Renal pelvis (tissue), 1 donor: ENCODE measurements at regions not wholly inside any gene's neighbourhood (a gene's known extent, or its start where the extent isn't known, plus 50 kb on each side); places are given as distances from the start of the nearest gene placed in this dataset.
"Not testable (repeated sequence)": the region's sequence is repeated elsewhere in the genome, so short reads cannot be mapped to it uniquely, and the experiment has no call there.

ENCODE experiments used
- DNase-seq: peaks from one replicate; pipeline ENCODE4 v3.0.0-alpha.2; 2013

DNA sequence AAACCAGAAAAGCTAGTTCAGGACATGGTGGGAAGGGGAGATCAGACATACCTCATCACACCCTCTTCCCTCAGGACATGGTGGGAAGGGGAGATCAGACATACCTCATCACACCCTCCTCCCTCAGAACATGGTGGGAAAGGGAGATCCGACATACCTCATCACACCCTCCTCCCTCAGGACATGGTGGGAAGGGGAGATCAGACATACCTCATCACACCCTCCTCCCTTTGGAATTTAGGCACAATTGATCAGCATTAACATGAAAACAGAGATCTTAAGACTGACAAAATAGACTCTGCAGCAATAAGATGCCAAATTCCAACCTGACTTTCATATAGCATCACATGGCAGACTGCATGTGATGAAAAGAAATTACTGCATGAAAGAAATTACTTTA is 412.7 kb upstream of the ZNF717 start:
- no peak for DNase-seq

DNA sequence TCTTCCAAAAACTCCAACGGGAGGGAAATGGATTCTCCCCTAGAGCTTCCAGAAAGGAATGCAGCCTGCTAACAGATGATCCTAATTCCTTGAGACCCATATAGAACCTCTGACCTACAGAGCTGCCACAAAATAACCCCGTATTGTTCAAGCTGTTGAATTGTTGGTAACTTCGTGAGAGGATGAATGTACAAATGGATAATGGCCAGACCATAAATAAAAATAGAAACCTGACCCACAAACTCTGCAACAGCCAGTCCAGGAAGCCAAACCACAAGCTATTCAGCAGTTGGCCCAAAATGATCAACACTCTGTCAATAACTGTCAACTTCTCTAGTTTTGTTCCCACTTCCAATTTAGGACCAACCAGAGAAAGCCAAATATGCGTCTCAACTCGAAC is 414.0 kb upstream of the ZNF717 start:
- DNase-seq = no peak

DNA sequence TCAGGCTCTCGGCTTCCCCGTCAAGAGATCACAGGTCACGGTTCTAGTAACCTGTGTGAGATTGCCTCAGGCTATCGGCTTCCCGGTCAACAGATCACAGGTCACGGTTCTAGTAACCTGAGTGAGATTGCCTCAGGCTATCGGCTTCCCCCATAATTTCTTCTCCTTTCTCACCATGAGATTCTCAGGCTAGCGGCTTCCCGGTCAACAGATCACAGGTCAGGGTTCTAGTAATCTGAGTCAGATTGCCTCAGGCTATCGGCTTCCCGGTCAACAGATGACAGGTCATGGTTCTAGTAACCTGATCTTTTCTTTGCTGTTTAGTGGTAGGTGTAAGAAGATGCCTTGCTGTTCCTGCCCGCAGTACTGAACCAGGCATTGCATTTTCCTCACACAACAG is 418.2 kb upstream of the ZNF717 start:
- no peak for DNase-seq

DNA sequence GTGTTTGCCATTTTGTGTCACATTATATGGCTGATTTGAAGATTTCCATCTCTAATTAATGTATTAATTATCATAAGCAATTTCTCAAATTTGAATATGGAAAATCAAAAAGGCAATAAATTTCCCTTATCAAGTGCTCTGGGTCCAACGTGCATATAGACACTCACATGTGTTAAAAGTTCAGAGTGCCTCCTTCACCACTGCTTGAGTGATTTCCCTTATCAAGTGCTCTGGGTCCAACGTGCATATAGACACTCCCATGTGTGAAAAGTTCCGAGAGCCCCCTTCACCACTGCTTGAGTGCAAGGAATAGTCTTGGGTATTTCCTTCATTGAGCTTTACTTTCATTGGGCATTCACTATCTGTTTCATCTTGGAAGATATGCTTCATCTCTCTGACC is 421.0 kb upstream of the ZNF717 start:
- no peak for DNase-seq

DNA sequence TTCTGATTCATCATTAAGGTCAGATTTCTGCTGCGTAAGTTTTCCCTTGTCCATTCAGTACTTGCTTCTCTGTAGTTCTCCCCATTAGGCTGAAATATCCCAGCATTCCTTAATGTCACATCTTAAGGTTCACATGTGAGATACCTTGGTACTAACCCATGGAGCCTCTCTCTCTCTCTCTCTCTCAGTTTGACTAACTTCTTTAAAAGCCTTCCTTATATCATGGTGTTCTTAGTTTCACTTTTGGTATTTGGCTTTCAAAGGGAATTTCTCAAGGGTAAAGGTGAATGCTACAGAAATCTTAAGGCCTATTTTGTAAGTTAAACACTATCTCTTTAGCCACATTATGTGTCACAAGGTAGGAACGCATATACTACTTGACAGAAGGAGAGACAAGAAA is 427.3 kb upstream of the ZNF717 start:
- DNase-seq = no peak

DNA sequence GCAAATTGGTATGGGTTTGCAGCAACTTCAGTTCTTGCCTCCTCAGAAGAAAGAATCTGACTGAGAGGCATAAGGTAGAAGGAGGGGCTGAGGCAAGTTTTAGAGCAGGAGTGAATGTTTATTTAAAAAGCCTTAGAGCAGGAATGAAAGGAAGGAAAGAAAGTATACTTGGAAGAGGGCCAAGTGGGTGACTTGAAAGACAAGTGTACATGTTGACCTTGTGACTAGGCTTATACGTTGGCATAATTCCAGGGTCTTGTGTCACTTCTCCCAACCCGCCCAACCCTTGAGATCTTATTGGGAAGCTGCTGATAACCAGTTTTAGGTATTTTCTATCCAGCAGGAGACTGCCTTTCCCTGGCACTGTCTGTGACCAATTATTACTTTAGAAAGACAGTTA is 436.9 kb upstream of the ZNF717 start:
- no peak for DNase-seq

DNA sequence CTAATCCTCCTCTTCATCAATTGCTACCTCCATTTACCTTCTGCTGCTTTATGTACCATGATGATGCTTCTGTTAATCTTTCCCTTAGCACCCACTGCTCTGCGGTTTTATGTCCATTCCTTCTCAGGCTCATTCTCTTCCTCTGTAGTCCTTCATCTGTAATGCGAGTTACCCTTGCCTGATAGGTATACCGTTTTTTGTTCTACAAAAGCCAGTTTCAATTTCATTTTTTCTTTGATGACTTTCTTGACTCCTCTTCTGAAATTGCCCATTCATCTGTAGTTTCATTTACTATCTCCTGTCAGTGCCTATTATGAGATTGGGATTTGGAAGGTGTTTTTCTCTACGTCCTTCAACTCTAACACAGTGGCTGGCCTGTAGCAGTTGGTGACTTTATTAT is 445.9 kb upstream of the ZNF717 start:
- no peak for DNase-seq

DNA sequence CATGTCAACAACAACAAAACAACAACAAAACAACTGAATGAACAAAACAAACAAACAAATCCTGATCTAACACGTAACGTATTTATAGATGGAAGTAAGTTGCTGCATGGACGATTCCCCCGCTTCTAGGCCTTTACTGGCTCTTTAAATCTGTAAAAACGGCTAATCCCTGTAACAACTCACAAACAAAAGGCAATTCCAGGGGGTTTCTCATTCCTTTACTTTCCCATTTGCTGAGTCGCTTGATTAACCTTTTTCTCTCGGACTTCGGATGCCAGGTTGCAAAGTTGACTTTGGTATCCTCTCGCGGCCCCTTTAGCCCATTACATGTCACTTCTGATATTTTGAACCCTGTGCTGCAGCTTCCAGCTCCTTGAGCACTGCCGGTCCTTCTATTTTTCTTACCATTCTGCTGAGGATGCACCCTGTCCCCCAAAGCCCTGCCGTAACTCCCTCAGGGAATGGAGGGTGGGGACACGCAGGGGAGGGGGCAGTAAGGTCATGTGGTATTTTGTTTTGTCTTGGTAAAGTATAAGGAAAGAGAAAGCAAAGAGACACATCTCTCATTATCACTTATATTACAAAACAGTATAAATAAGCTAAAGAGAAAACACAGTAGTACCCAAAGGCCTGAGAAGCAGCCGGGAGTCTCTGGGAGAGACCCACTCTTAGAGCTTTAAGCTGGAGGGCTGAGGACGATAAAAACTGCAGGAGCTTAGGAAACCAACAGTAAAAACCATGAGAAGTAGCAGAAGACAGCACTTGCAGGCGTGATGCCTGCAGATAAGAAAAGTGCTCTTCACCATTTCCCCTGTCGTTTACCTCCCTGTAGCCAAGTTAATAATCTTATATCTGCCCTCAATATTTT is 457.8 kb upstream of the ZNF717 start:
- no peak for DNase-seq

DNA sequence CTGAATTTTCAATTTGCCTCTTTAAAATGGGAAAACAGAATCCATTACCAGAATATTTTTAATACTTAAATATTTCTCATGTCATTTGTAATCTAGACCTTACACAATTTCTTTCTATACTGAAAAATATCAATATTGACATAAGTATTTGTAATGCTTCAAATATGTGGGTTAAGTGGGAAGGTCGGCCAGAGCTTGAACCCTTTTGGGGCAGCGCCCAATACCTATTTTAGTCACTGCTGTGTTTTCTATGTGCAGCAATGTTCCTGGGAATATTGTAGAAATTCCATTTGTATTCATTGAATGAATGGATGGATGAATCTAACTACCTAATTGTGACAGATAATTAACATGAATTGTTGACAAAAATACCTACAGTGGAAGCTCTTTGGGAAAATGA is 459.7 kb upstream of the ZNF717 start:
- no peak for DNase-seq

DNA sequence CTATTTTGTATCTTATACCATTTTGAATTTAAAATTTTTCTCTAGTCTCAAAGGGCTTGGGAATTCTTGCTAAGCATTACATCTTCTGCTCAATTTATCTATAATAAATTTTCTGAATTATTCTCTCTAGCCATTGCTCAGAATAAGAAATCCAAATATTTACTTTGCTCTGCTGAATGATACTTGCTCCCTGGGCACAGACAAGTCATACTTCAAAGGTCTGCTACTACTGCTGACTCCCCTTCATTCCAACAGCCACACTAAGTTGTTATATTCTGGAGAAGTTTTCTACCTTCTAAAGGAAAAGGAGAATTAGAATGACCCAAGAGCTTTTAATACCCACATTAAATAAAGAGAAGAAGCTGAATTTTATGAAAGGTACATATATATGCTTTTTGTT is 460.3 kb upstream of the ZNF717 start:
- no peak for DNase-seq

DNA sequence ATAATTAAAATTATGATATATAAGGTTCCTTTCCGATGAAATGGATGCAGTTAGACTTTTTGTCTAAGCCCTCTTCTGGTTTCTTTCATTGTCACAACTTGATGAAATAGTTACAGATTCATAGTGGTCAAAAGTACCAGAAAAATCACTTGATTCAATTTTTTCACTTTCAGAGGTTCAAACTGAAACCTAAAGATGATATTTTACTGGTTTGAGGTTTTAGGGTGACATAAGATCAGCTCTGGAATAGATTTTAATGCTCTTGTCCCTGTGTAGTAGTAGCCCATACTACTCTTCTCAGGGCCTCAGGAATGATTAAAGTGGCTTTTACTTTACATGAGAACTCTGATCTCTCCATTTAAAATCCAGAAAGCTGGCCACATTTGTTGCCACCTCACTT is 479.1 kb upstream of the ZNF717 start:
- no peak for DNase-seq

DNA sequence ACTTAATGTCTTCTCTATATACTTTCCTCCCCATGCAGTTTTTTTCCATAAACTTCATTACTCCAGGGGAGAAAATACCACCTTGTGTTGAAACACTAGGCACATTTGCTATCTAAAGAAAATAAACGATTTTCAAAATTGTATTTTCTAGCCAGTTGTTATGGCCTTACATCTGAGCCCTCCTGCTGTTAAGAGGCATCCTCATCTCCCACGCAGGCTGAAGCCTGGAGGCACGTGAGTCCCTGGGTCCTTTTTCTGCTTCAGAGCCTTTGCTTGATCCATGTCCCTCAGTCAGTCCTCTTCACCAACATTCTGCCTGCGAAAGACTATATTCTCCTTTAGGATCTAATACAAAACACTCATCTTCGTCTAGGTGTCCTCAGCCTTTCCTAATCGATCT is 479.6 kb upstream of the ZNF717 start:
- no peak for DNase-seq

DNA sequence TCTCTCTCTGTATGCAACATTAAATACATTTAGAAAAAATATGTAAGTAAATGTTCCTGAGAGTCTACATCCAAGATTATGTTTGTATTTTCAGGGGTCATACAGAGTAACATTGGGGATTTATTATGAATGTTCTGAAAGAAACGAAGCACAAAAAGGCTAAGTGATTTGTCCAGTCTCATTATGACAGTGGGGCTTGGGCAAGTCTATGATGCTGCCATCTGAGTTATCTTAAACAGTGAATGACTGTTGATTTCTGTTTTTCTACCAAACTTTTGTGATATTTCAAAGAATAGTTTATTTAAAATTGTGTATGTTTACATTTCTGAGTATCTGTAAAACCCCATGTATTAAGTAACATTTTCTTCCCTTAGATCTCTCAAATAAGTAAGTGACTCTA is 481.2 kb upstream of the ZNF717 start:
- DNase-seq = no peak

DNA sequence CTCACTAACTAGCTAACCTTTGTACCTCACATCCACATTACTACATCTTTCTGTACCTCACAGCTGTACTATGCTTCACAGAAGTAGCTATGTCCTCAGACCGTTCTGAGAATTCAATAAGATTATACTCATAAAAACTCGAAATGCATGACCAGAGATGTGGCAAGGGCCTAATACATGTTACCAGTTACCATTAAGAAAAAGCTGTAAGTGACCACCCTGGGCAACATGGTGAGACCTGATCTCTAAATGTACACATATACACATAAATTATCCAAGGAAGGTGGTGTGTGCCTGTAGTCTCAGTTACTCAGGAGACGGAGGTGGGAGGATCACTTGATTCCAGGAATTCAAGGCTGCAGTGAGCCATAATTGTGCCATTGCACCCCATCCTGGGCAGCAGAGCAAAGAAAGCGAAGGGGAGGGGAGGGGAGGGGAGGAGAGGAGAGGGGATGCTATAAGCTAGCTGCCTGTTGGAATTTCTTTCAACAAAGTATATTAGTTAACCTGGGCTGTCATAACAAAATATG is 482.6 kb upstream of the ZNF717 start:
- DNase-seq = peak; percentile 35

DNA sequence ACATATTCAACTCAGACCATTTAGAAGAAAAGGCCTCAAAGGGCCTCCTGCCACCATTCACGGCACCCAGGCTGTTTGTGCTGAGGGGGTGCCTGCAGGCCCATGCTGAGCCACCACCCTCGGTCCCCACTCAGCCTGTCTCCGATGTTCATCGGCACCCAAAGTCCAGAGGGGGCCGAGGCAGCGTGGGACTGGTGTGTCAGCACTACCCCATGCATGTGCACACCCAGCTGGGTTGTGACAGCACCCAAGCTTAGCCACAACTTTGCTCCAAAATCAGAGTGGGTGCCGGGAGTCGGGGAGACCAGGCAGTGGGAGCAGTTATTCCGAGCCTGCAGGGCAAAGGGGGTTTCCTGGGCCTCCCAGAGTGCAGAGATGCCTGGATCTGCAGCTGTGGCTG is 508.5 kb upstream of the ZNF717 start:
- DNase-seq = no peak

DNA sequence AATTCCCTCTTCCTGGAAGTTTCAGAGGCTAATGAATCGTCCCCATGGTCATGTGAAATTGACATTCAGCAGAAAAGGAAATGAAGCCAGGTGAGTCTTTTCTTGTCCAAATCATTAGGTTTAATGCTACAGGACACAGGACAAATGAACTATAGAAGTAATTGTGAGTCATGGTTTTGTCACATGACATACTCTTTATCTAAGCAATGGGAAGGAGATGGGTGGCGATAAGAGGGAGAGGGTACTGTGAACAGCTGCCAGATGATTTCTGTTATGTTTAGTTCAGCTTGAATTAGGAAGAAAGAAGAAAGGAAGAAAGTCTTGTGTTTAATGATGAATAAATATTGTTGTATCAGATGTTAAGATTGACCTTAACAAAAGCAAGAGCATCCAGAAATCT is 515.4 kb upstream of the ZNF717 start:
- no peak for DNase-seq

DNA sequence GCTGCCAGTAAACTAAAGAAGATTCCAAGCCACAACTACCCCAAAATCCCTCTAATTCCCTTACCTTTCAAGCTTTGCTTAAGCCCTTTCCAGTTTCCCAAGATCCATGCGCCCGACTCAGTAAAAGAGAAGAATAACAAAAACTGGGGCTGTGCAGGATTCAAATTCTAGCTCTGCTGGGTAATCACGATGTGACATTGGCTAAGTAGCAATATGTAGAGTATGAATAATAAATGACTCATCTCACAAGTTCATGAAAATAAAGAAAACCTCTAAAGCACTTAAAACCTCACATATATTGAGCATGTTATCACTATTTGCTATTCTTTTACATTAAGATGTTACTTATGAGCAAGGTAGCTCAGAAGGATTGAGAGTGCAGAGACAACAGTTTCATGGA is 522.2 kb upstream of the ZNF717 start:
- no peak for DNase-seq

DNA sequence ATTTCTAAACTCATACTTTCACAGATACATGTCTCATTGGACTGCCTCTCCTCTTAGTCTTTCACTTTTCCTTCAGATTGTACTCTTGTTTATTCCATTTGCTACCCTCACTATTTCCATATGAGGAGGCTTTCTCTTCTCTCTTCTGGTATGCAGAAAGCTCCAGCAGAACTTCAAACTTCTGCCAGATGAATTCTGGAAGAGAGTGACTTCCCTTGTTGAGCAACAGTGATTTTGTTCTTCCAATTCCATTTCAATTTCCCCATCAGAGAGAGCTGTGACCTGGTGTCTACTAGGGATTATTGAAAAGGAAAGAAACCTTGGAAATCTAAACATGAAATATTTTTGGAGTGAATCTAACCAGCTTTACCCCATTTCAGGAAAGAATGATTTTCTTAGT is 523.2 kb upstream of the ZNF717 start:
- no peak for DNase-seq

DNA sequence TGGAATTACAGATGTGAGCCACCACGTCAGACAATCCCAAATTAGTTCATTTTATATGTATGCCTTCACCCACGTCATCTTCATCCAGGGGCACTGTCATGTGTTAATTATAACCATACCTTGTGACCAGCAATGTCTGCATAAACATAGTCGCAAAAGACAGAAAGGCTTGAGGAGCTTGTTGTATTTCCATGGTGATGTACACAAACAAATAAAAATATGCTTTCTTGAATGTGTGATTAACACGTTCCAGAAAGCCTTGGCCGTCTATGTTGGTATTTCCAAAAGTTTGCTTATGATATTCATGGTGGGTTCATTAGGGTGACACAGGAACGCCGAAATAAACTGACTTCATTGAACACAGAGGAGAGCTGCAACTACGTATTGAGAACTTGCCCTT is 524.7 kb upstream of the ZNF717 start:
- no peak for DNase-seq

DNA sequence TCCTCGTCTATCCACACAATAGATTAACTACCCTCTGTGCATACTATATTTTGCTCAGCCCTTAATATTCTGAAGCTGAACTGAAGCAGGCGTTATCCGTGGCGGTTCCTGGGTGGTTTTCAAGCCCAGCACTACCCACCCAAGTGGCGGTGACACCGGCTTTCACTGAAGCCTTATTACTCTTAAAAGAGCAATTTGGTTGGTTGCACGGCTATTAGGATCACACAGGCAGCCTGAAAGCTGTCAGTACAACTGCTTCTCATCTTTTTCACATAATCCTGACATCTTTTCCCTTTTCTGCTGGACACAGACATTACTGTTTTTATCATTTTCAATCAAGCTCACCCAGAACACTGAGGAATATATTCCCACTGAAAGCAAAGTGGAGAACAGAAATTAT is 525.3 kb upstream of the ZNF717 start:
- no peak for DNase-seq

DNA sequence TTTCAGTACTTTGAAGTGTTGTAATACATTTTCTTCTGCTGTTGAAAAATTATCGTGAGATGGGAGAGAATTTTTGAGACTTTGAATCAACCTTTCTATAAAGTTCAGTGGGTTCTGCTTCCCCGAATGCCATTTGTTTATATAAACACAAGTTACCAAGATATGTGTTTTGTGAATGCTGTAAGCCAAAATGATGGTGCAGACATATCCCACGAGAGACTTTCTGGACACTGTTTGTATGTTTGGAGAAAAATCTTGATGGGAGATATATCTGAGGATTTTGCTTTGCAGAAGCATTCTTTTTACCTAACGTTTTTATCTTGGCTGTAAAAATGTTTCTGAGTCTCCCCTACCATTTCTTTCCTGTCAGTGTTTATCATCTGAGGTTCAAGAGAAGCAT is 526.6 kb upstream of the ZNF717 start:
- no peak for DNase-seq

DNA sequence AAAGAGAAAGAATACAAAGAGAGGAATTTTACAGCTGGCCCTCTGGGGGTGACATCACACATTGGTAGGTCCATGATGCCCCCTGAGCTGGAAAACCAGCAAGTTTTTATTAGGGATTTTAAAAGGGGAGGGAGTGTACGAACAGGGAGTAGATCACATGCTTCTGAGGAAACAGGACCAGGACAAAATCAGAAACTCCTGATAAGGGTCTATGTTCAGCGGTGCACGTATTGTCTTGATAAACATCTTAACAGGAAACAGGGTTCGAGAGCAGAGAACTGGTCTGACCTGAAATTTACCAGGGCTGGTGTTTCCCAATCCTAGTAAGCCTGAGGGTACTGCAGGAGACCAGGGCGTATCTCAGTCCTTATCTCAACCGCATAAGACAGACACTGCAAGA is 530.6 kb upstream of the ZNF717 start:
- DNase-seq = not testable (repeated sequence)

DNA sequence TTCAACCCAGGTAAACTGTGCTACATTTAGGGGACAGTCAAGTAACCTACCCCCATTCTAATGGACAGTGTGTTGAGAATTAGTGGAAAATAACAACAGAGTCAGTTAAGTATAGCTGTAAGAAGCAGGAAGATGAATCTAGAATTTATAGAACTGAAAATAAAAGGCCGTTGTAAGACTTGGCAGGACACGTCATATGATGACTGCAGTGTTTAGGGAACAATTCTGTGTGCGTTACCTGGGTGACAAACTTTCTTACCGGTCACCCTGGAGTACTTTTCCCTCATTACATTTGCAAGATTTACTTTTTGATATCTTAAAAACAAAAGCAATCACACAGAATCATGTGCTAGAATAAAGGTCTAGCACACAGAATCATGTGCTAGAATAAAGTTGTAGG is 536.3 kb upstream of the ZNF717 start:
- DNase-seq = no peak

DNA sequence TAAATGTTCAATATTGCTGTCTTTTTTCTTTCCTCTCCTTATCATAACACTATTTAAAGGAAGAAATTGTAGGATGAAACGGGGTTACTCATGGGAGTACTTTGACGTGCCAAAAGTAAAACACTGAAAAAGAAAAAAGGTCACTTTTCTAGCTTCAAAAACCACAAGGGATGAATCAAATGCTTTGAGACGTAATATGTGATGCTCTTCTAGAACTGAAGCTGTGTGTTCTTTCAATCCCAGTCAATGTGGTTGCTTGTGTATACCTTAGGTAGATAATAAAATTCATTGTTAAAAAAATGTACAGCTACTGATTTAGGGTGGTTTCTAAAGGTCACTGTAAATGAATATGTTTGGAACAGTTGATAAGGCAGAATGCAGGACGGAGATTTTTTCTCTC is 538.8 kb upstream of the ZNF717 start:
- DNase-seq = no peak
